ENCODE measurements at regions not wholly inside any gene's neighbourhood (a gene's known extent, or its start where the extent isn't known, plus 50 kb on each side); places are given as distances from the start of the nearest gene placed in this dataset.

GRCh38 chr11:37100008-37100407, 502.0 kb upstream of the RAG2 start:
- no peak for DNase-seq

- DNase-seq: no peak
Observed at GRCh38 chr11:37092487-37092886, 494.5 kb upstream of the RAG2 start.

GRCh38 chr11:37089439-37089838, 491.4 kb upstream of the RAG2 start:
- no peak for DNase-seq

GRCh38 chr11:37088573-37088910, 490.5 kb upstream of the RAG2 start:
- DNase-seq: no peak

GRCh38 chr11:37087650-37088572, 489.9 kb upstream of the RAG2 start:
- DNase-seq: no peak

GRCh38 chr11:37078521-37078920, 480.5 kb upstream of the RAG2 start:
- DNase-seq: no peak

- DNase-seq: no peak
Observed at GRCh38 chr11:37076866-37077265, 478.8 kb upstream of the RAG2 start.

- no peak for DNase-seq
Observed at GRCh38 chr11:37072538-37073055, 474.6 kb upstream of the RAG2 start.

GRCh38 chr11:37050311-37050710, 452.3 kb upstream of the RAG2 start:
- no peak for DNase-seq

GRCh38 chr11:37040921-37041320, 442.9 kb upstream of the RAG2 start:
- no peak for DNase-seq

GRCh38 chr11:37038911-37039310, 440.9 kb upstream of the RAG2 start:
- no peak for DNase-seq

GRCh38 chr11:37026741-37027140, 428.7 kb upstream of the RAG2 start:
- no peak for DNase-seq

- DNase-seq: no peak
Observed at GRCh38 chr11:37026326-37026725, 428.3 kb upstream of the RAG2 start.

- no peak for DNase-seq
Observed at GRCh38 chr11:37006563-37006962, 408.5 kb upstream of the RAG2 start.

GRCh38 chr11:37002831-37003230, 404.8 kb upstream of the RAG2 start:
- no peak for DNase-seq

GRCh38 chr11:36997656-36998055, 399.6 kb upstream of the RAG2 start:
- DNase-seq: no peak

- DNase-seq: no peak
Observed at GRCh38 chr11:36996795-36997194, 398.8 kb upstream of the RAG2 start.

- DNase-seq: no peak
Observed at GRCh38 chr11:36994208-36994607, 396.2 kb upstream of the RAG2 start.

GRCh38 chr11:36988556-36988955, 390.5 kb upstream of the RAG2 start:
- DNase-seq: no peak

- DNase-seq: no peak
Observed at GRCh38 chr11:36985562-36985961, 387.5 kb upstream of the RAG2 start.

- no peak for DNase-seq
Observed at GRCh38 chr11:36976741-36977140, 378.7 kb upstream of the RAG2 start.

GRCh38 chr11:36974771-36975170, 376.7 kb upstream of the RAG2 start:
- DNase-seq: no peak

GRCh38 chr11:36953976-36954375, 355.9 kb upstream of the RAG2 start:
- no peak for DNase-seq

- no peak for DNase-seq
Observed at GRCh38 chr11:36948460-36949127, 350.6 kb upstream of the RAG2 start.

All from T-helper 1 cell (primary cell).